Stimulated activated naive B cell treated with anti-CD40 and anti-IgM and Interleukin-4, amounts not matched to agents 10 μg/mL and 1 μg/mL and 100 μg/mL, for 72 hours (primary cell): ENCODE measurements at regions not wholly inside any gene's neighbourhood (a gene's known extent, or its start where the extent isn't known, plus 50 kb on each side); places are given as distances from the start of the nearest gene placed in this dataset.

Source experiments
- ATAC-seq, 2 donors: fragments of 150-1000 bp; cut with Tn5 transposase; replicated peaks; 2 replicates each; pipeline ENCODE4 v1.10.0; 2021; ENCODE audit warnings: moderate library complexity in 1 of 2
- DNase-seq: peaks from one replicate; pipeline ENCODE4 v3.0.0; 2021
- H3K27ac Mint-ChIP-seq: one replicate; pipeline ENCODE4 v1.8.0; 2022; ENCODE audit warnings: mild to moderate bottlenecking, mixed read lengths
- H3K27me3 Mint-ChIP-seq, 2 donors: one replicate each; pipeline ENCODE4 v1.8.0; 2022; ENCODE audit warnings: mixed read lengths in 2 of 2
- H3K36me3 Mint-ChIP-seq, 2 donors: one replicate each; pipeline ENCODE4 v1.8.0; 2022; ENCODE audit warnings: mixed read lengths in 2 of 2, mild to moderate bottlenecking in 1 of 2
- H3K4me1 Mint-ChIP-seq, 2 donors: one replicate each; pipeline ENCODE4 v1.8.0; 2022; ENCODE audit warnings: mixed read lengths in 2 of 2, mild to moderate bottlenecking in 1 of 2
- H3K4me3 Mint-ChIP-seq, 2 donors: one replicate each; pipeline ENCODE4 v1.8.0; 2022; ENCODE audit warnings: mild to moderate bottlenecking in 2 of 2, mixed read lengths in 2 of 2, moderate library complexity in 1 of 2
- H3K9me3 Mint-ChIP-seq, 2 donors: one replicate each; pipeline ENCODE4 v1.8.0; 2022; ENCODE audit warnings: mixed read lengths in 2 of 2, mild to moderate bottlenecking in 1 of 2

DNA sequence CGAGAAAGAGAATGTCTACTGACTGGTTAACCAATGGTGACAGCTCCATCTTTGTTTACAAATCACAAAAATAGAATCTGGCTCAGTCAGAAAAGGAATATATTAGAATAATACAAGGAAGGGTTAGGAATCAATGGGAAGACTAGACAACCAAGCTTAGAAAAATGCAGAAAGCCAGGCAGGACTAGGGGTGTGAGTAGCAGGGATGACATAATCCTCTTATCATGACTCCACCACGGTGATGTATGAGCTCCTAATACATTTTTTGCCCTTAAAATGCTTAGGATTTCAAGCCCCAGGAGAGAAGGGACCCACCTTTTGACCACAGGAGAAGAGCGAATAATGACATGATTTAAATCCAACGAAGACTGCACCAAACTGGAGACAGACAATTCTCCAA is 252.3 kb downstream of the CHD9NB start:
- ATAC-seq: no peak
- Mint-ChIP-seq H3K9me3 (peaks cover 4 to 8% of the 10 kb centered on the region in 2 donors), H3K36me3 (no peaks in the 10 kb centered on the region), H3K4me3 (no peak overlapping the region), H3K27ac (no peak overlapping the region), H3K27me3 (no peaks in the 10 kb centered on the region), H3K4me1 (no peaks in the 10 kb centered on the region)
- DNase-seq: no peak

DNA sequence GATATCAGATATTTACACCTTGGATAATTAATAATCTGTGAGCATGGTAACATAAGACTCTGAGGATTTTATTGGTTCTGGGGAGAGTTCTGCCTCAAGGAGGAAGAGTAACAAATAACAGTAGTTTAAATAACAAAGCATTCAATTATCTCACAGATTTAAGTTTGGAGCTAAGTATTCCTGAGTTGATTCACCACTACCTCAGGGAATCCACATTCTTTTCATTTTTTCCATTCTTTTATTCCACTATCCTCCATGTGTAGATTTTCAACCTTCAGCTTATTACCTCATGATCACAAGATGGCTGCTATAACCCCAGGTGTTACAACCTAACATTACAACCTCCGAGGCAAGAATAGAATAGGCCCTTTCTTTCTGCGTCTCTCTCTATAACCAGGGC is 252.2 kb upstream of the TOX3 start:
- DNase-seq (no peak), ATAC-seq (no peak)
- no peak overlapping the region for H3K27ac Mint-ChIP-seq
- H3K9me3 Mint-ChIP-seq: peaks cover 5% of the 10 kb centered on the region in 2 donors
- no peaks in the 10 kb centered on the region for H3K27me3 Mint-ChIP-seq
- no peaks in the 10 kb centered on the region for H3K36me3 Mint-ChIP-seq
- no peak overlapping the region for H3K4me3 Mint-ChIP-seq
- no peaks in the 10 kb centered on the region for H3K4me1 Mint-ChIP-seq

DNA sequence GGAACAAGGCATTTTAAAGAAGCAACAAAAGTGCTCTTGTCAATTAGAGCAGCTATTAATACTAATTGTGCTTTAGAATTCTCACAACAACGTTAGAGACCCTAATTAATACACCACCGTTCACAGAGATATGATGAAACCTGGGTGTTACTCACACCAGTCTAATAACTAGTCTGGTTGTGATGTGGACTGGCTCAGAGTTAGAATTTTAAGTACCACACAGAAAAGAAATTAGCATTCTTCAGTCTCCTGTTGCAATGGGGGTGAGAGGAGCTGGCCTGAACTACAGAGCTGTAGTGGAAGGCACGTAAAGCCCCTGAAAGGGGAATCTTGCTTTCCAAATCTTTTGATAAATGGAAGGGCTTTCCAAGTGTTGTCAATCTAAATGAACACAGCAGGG is 240.8 kb upstream of the TOX3 start:
- no peak overlapping the region for H3K27ac Mint-ChIP-seq
- peaks cover 0 to 3% of the 10 kb centered on the region in 2 donors for H3K9me3 Mint-ChIP-seq
- ATAC-seq: no peak
- H3K36me3 Mint-ChIP-seq: no peaks in the 10 kb centered on the region
- no peaks in the 10 kb centered on the region for H3K4me1 Mint-ChIP-seq
- H3K4me3 Mint-ChIP-seq: no peak overlapping the region
- peaks cover 0 to 9% of the 10 kb centered on the region in 2 donors for H3K27me3 Mint-ChIP-seq
- no peak for DNase-seq

DNA sequence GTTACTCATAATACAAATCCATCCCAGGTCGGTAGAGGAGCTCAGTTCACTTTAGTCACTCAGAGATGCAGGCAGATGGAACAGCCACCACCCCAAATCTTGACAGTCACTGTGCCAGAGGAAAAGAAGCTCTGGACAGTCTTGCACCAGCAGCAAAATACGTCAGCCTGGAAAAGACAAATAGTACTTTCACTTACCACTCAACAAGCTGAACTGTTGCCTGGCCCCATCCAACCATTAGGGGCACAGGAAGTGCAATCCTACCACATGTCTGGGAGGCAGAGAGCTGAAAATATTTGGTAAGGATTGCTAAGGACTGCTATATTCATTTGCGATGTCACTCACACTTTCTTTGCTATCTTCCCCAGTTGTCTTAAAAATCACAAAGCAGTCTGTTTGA is 239.1 kb upstream of the TOX3 start:
- DNase-seq (no peak), ATAC-seq (no peak)
- peaks cover 0 to 16% of the 10 kb centered on the region in 2 donors for H3K27me3 Mint-ChIP-seq
- H3K9me3 Mint-ChIP-seq: peaks cover 0 to under 1% of the 10 kb centered on the region in 2 donors
- H3K4me1 Mint-ChIP-seq: no peaks in the 10 kb centered on the region
- no peak overlapping the region for H3K4me3 Mint-ChIP-seq
- no peak overlapping the region for H3K27ac Mint-ChIP-seq
- no peaks in the 10 kb centered on the region for H3K36me3 Mint-ChIP-seq

DNA sequence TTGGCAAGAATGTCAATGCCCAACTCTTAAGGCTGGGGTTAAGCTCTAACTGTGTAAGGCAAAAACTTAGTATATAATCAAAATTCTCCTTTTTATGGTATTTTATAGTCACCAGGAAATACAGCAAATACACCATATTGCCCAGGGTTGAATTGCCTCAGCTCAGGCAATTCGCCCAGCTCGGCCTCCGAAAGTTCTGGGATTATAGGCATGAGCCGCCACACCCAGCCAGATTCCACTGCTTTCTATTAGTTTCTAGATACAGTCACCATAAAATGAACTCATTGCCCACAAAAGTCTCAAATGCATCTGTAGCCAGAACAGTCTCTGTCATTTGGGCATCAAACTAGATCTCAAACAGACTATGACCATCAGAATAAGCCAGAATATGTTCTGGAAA is 238.7 kb upstream of the TOX3 start:
- no peak for ATAC-seq
- Mint-ChIP-seq H3K27ac (no peak overlapping the region), H3K27me3 (peaks cover 0 to 16% of the 10 kb centered on the region in 2 donors), H3K4me3 (no peak overlapping the region), H3K9me3 (no peaks in the 10 kb centered on the region), H3K36me3 (no peaks in the 10 kb centered on the region), H3K4me1 (no peaks in the 10 kb centered on the region)
- no peak for DNase-seq

DNA sequence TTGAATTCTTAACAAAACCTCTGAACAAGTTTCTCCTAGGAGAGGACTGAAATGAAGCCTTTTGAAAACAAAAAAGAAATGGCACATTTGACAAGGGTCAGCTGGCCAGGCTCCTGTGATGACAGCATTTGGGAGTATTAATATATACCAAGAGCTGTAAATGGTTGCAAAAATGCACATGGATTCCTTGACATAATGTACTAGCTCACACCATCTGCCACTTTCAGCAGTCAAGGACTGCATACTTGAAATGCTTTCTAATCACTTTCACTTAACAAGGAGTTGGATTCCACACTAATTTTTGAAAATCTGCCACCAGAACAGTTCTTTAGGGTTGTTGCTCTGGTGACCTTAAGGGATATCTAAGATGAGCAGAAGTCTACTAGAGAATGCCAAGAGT is 236.7 kb upstream of the TOX3 start:
- no peak overlapping the region for H3K27ac Mint-ChIP-seq

DNA sequence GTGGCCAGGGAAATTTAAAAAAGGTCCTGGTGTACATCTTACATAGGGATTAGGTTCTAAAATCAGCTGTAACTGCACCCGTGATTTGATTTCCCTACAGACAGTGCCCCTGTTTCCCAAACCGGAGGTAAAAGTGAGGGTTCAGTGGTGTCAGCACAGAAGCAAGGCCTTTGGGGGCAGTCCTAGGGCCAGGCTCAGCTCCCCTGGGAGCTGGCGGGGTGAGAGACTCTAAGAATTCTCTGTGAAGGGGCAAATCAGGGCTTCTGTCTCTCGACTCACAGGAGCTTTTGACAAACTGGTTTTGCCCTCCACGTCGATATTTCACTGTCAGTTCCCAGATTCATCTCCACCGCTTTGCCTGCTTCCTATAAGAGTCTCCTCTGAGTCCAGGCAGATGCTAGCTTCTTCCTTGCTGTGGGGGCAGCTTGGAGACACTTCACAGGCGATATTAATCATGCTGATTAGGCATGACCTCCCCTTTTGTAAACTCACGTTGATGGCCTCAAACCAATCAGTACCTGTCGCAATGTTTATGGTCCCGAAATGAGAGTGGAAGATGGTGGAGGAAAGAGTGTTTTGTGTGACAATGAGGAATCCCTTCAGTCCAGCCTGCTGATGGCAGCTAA is 234.2 kb upstream of the TOX3 start:
- no peak for ATAC-seq
- no peaks in the 10 kb centered on the region for H3K36me3 Mint-ChIP-seq
- H3K27ac Mint-ChIP-seq: no peak overlapping the region
- H3K4me3 Mint-ChIP-seq: no peak overlapping the region
- no peaks in the 10 kb centered on the region for H3K9me3 Mint-ChIP-seq
- H3K4me1 Mint-ChIP-seq: no peaks in the 10 kb centered on the region
- DNase-seq: no peak
- H3K27me3 Mint-ChIP-seq: peaks cover 0 to 15% of the 10 kb centered on the region in 2 donors

More for the DNA sequence above, 236.7 kb upstream of the TOX3 start:
- H3K36me3 Mint-ChIP-seq: no peaks in the 10 kb centered on the region
- H3K9me3 Mint-ChIP-seq: no peaks in the 10 kb centered on the region
- no peaks in the 10 kb centered on the region for H3K4me1 Mint-ChIP-seq
- H3K4me3 Mint-ChIP-seq: no peak overlapping the region
- no peak for DNase-seq
- no peak for ATAC-seq
- peaks cover 0 to 16% of the 10 kb centered on the region in 2 donors for H3K27me3 Mint-ChIP-seq

DNA sequence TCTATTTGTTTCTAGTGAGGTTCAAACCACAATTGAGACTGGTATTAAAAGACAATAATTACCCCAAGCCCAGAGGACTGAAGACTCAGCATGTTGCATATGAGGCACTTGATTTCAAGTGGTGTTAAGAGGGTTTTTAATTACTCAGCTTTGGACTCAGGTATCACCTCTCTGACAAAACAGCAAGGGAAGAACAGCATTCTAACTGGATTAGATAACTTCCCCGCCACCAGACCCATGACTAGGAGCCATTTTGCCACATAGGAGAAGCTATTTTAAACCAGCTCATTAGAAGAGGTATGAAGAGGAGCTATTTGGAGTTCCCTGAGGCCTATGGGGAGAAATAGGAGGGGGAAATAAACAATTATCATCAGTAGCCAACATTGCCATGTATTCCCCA is 226.1 kb upstream of the TOX3 start:
- Mint-ChIP-seq H3K27ac (no peak overlapping the region), H3K4me1 (no peaks in the 10 kb centered on the region), H3K27me3 (no peaks in the 10 kb centered on the region), H3K36me3 (no peaks in the 10 kb centered on the region), H3K9me3 (no peaks in the 10 kb centered on the region), H3K4me3 (no peak overlapping the region)
- no peak for ATAC-seq
- DNase-seq: no peak

DNA sequence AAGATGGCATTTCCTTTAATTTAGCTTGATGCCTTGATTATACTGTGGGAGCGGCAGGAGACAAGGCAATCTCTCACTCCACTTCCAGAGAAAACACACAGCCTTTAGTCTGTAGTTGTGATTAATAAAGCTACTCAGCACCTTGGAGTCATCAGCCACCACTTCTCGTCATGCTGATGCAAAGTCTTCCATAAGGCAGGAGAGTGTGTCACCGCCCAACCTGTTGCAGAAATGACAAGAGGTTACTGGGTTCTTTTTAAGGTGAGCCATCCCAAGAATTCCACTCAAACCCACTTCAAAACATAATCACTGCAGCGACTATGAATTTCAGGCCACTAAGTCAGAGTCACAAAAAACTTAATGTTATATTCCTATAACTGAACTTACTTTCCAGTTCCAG is 223.9 kb upstream of the TOX3 start:
- Mint-ChIP-seq H3K4me1 (no peaks in the 10 kb centered on the region), H3K9me3 (no peaks in the 10 kb centered on the region), H3K27ac (no peak overlapping the region), H3K4me3 (no peak overlapping the region), H3K27me3 (no peaks in the 10 kb centered on the region), H3K36me3 (no peaks in the 10 kb centered on the region)
- DNase-seq (no peak), ATAC-seq (no peak)

DNA sequence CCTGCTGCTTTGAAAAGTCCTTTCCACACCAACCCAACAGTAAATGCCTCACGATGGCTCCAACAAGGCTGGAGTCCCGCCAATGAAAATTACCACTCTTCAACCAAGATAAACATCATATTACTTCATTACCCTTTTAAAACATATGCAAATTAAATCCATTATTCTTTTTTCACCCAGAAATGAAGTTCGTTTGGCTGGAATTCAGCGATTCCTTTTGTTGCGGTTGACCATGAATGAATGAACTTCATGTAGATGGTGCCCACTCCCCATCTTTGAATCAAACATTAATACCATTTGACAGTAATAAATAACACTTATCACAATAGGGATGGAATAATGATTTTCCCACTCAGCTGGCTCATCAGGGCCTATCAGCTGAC is 211.5 kb upstream of the TOX3 start:
- no peak for ATAC-seq
- Mint-ChIP-seq H3K9me3 (no peaks in the 10 kb centered on the region), H3K4me3 (no peak overlapping the region), H3K4me1 (no peaks in the 10 kb centered on the region), H3K27ac (no peak overlapping the region), H3K36me3 (no peaks in the 10 kb centered on the region), H3K27me3 (no peaks in the 10 kb centered on the region)
- no peak for DNase-seq

DNA sequence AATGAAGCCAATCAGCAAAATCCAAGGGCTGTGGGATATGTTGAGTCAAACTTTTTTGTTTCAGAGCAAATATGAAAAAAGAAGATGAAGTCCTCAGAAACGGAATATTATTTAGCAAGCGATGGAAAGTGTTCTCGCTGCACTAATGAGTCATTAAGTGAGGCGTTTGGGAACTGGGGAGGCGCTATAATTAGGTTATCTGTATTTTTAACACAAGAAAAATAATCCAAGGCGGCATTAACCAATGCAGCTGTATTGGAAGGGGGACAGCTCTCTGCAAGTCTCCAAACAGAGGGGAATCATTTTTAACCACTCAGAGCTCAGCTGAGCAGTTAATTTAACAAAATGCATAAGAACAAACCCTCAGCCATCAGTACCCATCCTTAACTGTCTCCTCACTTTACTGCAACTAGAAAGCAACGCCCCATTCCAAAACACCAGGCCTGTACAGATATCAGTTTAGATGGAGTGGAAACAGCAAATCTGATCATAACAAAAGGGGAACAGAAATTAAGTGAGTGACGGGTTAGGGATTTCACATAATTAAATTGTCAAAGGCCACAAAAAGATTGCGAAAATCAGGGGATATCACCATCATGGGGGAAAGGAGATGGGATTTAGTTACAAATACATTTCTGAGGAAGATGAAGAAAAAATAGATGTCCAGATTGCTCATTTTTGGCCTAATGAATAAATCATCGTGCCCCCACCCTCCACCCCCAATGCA is 211.0 kb upstream of the TOX3 start:
- Mint-ChIP-seq H3K4me3 (no peak overlapping the region), H3K9me3 (no peaks in the 10 kb centered on the region), H3K27me3 (no peaks in the 10 kb centered on the region), H3K27ac (no peak overlapping the region), H3K4me1 (no peaks in the 10 kb centered on the region), H3K36me3 (no peaks in the 10 kb centered on the region)
- DNase-seq: no peak
- ATAC-seq: no peak

DNA sequence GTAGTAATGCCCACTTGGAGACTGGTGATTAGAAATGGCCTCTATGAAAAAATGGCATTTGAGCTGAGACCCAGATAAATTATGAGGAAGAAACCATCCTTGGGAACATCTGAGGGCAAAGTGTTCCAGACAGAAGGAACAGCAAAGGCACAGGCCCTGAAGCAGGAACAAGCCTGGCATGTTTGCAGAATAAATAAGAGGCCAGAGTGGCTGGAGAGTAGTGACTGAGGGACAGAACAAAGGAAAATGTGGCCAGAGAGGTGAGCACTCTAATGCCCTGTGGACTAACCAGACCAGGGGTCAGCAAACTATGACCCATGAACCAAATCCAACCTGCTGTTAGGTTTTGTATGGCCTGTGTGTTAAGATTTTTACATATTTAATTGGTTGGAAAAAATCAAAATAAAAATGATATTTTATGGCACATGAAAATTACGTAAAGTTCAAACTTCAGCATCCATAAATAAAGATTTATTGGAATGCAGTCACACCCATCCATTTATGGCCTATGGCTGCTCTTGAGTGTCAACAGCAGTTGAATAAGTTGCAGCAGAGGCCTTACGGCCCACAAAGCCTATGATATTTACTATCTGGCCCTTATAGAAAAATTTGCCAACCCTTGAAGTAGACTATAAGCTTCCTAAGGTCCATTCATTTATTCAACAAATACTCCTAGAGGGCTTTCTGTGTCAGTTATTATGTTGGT is 210.0 kb upstream of the TOX3 start:
- ATAC-seq: no peak
- no peak for DNase-seq
- Mint-ChIP-seq H3K9me3 (no peaks in the 10 kb centered on the region), H3K27me3 (no peaks in the 10 kb centered on the region), H3K36me3 (no peaks in the 10 kb centered on the region), H3K4me1 (no peaks in the 10 kb centered on the region), H3K27ac (no peak overlapping the region), H3K4me3 (no peak overlapping the region)

DNA sequence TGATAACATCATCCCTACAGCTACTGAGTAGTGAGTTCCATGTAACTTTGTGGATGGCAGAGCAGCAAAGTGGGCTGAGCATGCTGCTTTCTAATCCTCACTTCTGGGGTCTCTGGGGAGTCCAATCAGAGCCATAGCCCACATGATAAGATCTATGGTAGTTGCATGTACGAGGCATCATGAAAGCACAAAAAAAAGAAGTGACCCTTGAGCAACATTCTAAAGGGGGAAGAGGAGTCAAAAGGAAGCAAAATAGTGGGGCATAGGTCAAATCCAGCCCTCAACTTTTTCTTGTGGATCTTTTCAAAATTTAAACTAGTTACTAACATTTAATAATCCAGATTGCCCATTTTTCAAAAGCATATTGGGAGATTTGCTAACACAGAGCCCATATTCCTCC is 208.5 kb upstream of the TOX3 start:
- Mint-ChIP-seq H3K27ac (no peak overlapping the region), H3K4me1 (no peaks in the 10 kb centered on the region), H3K4me3 (no peak overlapping the region), H3K36me3 (no peaks in the 10 kb centered on the region), H3K27me3 (no peaks in the 10 kb centered on the region), H3K9me3 (no peaks in the 10 kb centered on the region)
- DNase-seq (no peak), ATAC-seq (no peak)

DNA sequence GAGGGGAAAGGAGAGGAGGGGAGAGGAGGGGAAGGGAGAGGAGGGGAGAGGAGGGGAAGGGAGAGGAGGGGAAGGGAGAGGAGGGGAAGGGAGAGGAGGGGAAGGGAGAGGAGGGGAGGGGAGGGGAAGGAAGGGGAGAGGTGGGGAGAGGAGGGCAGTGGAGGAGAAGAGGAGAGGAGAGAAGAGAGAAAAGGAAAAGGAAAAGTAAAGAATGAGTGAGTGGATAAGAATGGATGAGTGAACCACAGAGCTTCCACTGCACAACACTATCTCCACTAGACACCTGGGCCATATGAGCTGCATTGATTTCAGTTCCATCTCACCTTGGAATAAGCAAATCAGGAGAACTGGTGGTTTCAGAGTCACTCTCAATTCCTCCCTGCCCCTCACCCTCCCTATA is 204.1 kb upstream of the TOX3 start:
- peaks cover 0 to 5% of the 10 kb centered on the region in 2 donors for H3K27me3 Mint-ChIP-seq
- H3K36me3 Mint-ChIP-seq: no peaks in the 10 kb centered on the region
- H3K4me3 Mint-ChIP-seq: no peak overlapping the region
- ATAC-seq (no peak), DNase-seq (no peak)
- H3K27ac Mint-ChIP-seq: no peak overlapping the region
- H3K9me3 Mint-ChIP-seq: peaks cover 0 to 4% of the 10 kb centered on the region in 2 donors
- no peaks in the 10 kb centered on the region for H3K4me1 Mint-ChIP-seq

DNA sequence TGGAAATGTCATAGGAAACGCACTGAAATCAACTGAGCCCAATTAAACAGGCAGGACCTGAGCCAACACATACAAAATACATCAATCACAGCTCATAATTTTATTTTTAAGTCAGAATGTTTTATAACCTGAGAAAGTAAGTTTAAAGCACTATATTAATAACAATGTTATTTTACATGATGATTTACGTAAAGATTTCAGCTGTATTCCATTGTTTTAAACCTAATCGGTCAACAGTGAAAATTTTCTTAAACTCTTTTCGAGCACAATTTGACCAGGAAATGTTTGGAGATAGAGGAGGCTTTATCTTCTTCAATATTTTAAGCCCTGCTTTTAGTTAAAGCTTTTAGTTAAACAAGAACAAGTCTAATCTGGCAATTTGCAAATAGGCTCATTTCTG is 201.8 kb upstream of the TOX3 start:
- peaks cover 0 to 5% of the 10 kb centered on the region in 2 donors for H3K27me3 Mint-ChIP-seq
- ATAC-seq (no peak), DNase-seq (no peak)
- H3K4me3 Mint-ChIP-seq: no peak overlapping the region
- H3K27ac Mint-ChIP-seq: no peak overlapping the region
- no peaks in the 10 kb centered on the region for H3K36me3 Mint-ChIP-seq
- H3K9me3 Mint-ChIP-seq: peaks cover 0 to 6% of the 10 kb centered on the region in 2 donors
- no peaks in the 10 kb centered on the region for H3K4me1 Mint-ChIP-seq
